Lower lobe of right lung (tissue), 2 donors: ENCODE measurements at regions not wholly inside any gene's neighbourhood (a gene's known extent, or its start where the extent isn't known, plus 50 kb on each side); places are given as distances from the start of the nearest gene placed in this dataset.

ENCODE experiments used
- ATAC-seq, 2 donors: fragments of 200-7000 bp; cut with Tn5 transposase; one replicate each; pipeline ENCODE4 v1.9.1; 2020 to 2022; ENCODE audit warnings: mild to moderate bottlenecking in 2 of 2, moderate library complexity in 2 of 2
- DNase-seq: peaks from one replicate; pipeline ENCODE4 v3.0.0-alpha.2; 2020
- H3K27ac ChIP-seq: fragments of 200-600 bp; one replicate; pipeline ENCODE4 v1.8.0; 2022
- H3K27me3 ChIP-seq: fragments of 200-600 bp; one replicate; pipeline ENCODE4 v1.8.0; 2022; ENCODE audit warnings: low read depth
- H3K36me3 ChIP-seq: fragments of 200-600 bp; one replicate; pipeline ENCODE4 v1.8.0; 2022; ENCODE audit warnings: mild to moderate bottlenecking
- H3K4me1 ChIP-seq: fragments of 200-600 bp; one replicate; pipeline ENCODE4 v1.8.0; 2022
- H3K4me3 ChIP-seq: fragments of 200-600 bp; one replicate; pipeline ENCODE4 v1.8.0; 2022; ENCODE audit warnings: mild to moderate bottlenecking
- H3K9me3 ChIP-seq: fragments of 200-600 bp; one replicate; pipeline ENCODE4 v1.8.0; 2022
- intact Hi-C: fragments of 100-400 bp; cut with DNase I; formaldehyde crosslinking; loops from one replicate; pipeline ENCODE4 v1.11.0; 2022
- TF ChIP-seq, protein P1 (sequence below): fragments of 200-600 bp; IDR thresholded peaks from one replicate; pipeline ENCODE4 v1.8.0; 2022; ENCODE audit warnings: antibody characterized with exemption, mild to moderate bottlenecking
- donor health status: DM: no; HTN: yes; CAD: no; lungs with severe emphysema.

DNA sequence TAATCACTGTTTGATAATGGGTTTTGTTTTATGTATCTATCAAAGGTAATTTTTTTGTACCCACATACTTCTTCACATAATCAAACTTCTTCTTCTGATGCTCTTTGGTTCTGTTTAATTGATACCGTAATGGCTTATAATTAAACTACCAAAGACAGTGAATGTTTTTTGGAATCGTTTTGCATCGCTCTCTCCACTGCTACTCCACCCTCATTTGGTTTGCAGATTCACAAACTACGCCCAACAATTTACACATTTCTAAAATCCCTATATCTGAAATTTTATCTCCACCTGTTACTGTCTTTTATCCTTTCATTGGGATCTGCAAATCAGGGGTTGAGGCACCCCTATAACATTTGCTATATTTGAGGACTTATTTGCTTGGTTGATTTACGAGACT lies 319.6 kb downstream of the RWDD3 start:
- ATAC-seq (no peak), DNase-seq (no peak)
- Histone ChIP-seq H3K27ac (no peak overlapping the region), H3K4me3 (no peak overlapping the region), H3K4me1 (no peaks in the 10 kb centered on the region), H3K9me3 (peaks cover 4% of the 10 kb centered on the region), H3K36me3 (no peaks in the 10 kb centered on the region), H3K27me3 (no peaks in the 10 kb centered on the region)
- intact Hi-C loops, result no loop called here
- TF ChIP-seq, protein P1, sequence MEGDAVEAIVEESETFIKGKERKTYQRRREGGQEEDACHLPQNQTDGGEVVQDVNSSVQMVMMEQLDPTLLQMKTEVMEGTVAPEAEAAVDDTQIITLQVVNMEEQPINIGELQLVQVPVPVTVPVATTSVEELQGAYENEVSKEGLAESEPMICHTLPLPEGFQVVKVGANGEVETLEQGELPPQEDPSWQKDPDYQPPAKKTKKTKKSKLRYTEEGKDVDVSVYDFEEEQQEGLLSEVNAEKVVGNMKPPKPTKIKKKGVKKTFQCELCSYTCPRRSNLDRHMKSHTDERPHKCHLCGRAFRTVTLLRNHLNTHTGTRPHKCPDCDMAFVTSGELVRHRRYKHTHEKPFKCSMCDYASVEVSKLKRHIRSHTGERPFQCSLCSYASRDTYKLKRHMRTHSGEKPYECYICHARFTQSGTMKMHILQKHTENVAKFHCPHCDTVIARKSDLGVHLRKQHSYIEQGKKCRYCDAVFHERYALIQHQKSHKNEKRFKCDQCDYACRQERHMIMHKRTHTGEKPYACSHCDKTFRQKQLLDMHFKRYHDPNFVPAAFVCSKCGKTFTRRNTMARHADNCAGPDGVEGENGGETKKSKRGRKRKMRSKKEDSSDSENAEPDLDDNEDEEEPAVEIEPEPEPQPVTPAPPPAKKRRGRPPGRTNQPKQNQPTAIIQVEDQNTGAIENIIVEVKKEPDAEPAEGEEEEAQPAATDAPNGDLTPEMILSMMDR, result no peak

DNA sequence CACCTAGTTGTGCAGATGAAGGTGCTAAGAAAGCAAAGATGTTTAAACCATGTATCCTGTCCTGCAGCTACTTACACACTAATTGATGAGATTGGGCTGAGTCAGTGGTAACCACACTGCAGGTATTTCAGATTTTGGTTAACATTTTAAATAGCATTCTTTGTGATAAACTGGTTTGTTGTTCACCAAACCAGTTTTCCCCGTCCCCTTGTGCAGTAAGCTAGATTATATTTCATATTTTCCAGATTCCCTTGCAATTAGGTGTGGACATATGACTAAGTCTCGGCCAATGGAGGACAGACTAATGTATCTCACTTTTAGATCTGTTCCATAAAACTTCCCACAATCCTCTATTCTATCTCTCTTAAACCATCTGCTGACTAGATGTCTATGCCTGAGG lies 320.4 kb downstream of the RWDD3 start:
- H3K36me3 ChIP-seq, result no peaks in the 10 kb centered on the region
- no peaks in the 10 kb centered on the region for H3K4me1 ChIP-seq
- intact Hi-C loops, result no loop called here
- DNase-seq, result no peak
- no peaks in the 10 kb centered on the region for H3K27me3 ChIP-seq
- TF ChIP-seq, protein P1, result no peak
- H3K27ac ChIP-seq, result no peak overlapping the region
- no peak overlapping the region for H3K4me3 ChIP-seq
- peaks cover 4% of the 10 kb centered on the region for H3K9me3 ChIP-seq
- ATAC-seq, result no peak

DNA sequence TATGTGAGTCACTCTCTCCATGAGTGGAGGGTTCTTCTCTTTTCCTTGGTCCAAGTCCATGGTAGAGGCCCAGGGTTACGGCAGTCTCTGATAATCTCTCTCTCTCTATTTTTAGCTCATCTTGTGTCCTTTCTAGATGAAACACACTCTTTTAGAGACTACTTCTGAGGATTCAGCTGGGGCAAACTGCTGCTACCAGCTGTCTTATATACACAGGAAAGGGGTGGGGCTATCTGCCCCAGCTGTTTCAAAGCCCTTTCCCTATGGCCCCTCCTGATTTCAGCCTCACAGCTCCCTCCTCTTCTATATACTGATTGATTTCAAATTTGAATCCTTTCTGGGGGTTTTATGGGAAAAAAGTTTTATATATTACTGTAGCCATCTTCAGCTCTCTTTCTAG lies 324.8 kb downstream of the RWDD3 start:
- Histone ChIP-seq H3K36me3 (no peaks in the 10 kb centered on the region), H3K9me3 (peaks cover 4% of the 10 kb centered on the region), H3K4me3 (no peak overlapping the region), H3K27ac (no peak overlapping the region), H3K27me3 (no peaks in the 10 kb centered on the region), H3K4me1 (no peaks in the 10 kb centered on the region)
- TF ChIP-seq, protein P1, result no peak
- DNase-seq (no peak), ATAC-seq (no peak)
- intact Hi-C loops, result no loop called here

DNA sequence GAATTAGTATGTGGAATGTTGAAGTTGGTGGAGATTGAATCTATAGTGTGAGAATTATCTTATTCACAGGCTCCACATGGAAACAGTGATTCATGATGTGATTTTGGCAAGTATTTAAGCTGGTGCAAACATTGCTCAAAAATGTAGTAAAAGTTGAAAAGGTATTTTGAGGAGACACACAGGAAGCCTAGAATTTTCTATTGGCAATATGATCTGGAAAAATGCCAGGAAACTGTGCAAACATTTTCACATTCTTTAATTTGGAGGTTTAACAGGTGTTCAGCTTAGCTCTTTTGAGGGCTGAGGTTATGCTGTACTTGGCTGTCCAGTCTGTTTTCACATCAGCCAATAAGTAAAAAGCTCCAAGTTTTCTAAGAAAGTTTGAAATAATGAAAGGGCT lies 327.3 kb downstream of the RWDD3 start:
- Histone ChIP-seq H3K4me1 (no peaks in the 10 kb centered on the region), H3K27me3 (no peaks in the 10 kb centered on the region), H3K9me3 (peaks cover 2% of the 10 kb centered on the region), H3K36me3 (no peaks in the 10 kb centered on the region), H3K27ac (no peak overlapping the region), H3K4me3 (no peak overlapping the region)
- no peak for DNase-seq
- intact Hi-C loops, result no loop called here
- ATAC-seq, result no peak
- TF ChIP-seq, protein P1, result no peak

DNA sequence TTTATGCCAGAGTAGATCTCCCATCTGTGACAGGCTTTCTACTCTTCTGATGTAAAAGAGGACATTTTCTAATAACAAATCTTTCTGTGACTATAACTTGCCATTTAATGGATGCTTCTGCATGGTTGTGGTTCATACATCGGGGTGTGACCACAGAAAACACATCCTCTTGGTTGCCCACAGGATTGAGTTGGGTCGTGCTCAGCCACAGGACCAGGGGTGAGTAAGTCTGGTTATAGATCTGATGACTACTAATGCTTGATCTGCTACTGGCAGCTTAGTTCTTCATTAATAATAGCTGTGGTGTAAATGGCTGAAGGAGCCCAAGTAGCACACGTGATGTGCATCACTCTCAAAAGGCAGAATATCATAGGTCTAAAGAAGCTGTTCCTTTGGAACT lies 328.2 kb downstream of the RWDD3 start:
- ATAC-seq, result no peak
- intact Hi-C loops, result no loop called here
- H3K9me3 ChIP-seq, result no peaks in the 10 kb centered on the region

More for the DNA sequence above, 328.2 kb downstream of the RWDD3 start:
- TF ChIP-seq, protein P1, result no peak
- H3K4me1 ChIP-seq, result no peaks in the 10 kb centered on the region
- no peaks in the 10 kb centered on the region for H3K36me3 ChIP-seq
- no peak overlapping the region for H3K27ac ChIP-seq
- H3K27me3 ChIP-seq, result no peaks in the 10 kb centered on the region
- H3K4me3 ChIP-seq, result no peak overlapping the region
- no peak for DNase-seq
